LoVo (cell line): ENCODE measurements at regions not wholly inside any gene's neighbourhood (a gene's known extent, or its start where the extent isn't known, plus 50 kb on each side); places are given as distances from the start of the nearest gene placed in this dataset.

Experiments
- DNase-seq: peaks from one replicate; pipeline ENCODE4 v3.0.0-alpha.2; 2016; ENCODE audit warnings: low spot score

GRCh38 chr15:95494971-95495541 lies 835.4 kb upstream of the NR2F2 start:
- DNase-seq, result no peak

GRCh38 chr15:95497634-95498033 lies 832.9 kb upstream of the NR2F2 start:
- DNase-seq, result no peak

GRCh38 chr15:95498961-95499360 lies 831.5 kb upstream of the NR2F2 start:
- no peak for DNase-seq

- no peak for DNase-seq
Observed at GRCh38 chr15:95499397-95499796, 831.1 kb upstream of the NR2F2 start.

GRCh38 chr15:95501865-95502264 lies 828.6 kb upstream of the NR2F2 start:
- no peak for DNase-seq

- DNase-seq, result no peak
Observed at GRCh38 chr15:95503107-95503506, 827.4 kb upstream of the NR2F2 start.

GRCh38 chr15:95503640-95504225 lies 826.8 kb upstream of the NR2F2 start:
- no peak for DNase-seq

GRCh38 chr15:95511671-95512070 lies 818.8 kb upstream of the NR2F2 start:
- no peak for DNase-seq

GRCh38 chr15:95512906-95513305 lies 817.6 kb upstream of the NR2F2 start:
- no peak for DNase-seq

GRCh38 chr15:95519887-95520286 lies 810.6 kb upstream of the NR2F2 start:
- DNase-seq, result no peak

GRCh38 chr15:95520511-95520910 lies 810.0 kb upstream of the NR2F2 start:
- DNase-seq, result no peak

- no peak for DNase-seq
Observed at GRCh38 chr15:95520922-95521321, 809.6 kb upstream of the NR2F2 start.

- no peak for DNase-seq
Observed at GRCh38 chr15:95522533-95522932, 808.0 kb upstream of the NR2F2 start.

- DNase-seq, result no peak
Observed at GRCh38 chr15:95528920-95529319, 801.6 kb upstream of the NR2F2 start.

GRCh38 chr15:95536638-95537037 lies 793.9 kb upstream of the NR2F2 start:
- DNase-seq, result no peak

GRCh38 chr15:95538693-95539092 lies 791.8 kb upstream of the NR2F2 start:
- DNase-seq, result no peak

- no peak for DNase-seq
Observed at GRCh38 chr15:95541301-95541700, 789.2 kb upstream of the NR2F2 start.

GRCh38 chr15:95549168-95549738 lies 781.2 kb upstream of the NR2F2 start:
- DNase-seq, result no peak

- DNase-seq, result no peak
Observed at GRCh38 chr15:95550702-95551101, 779.8 kb upstream of the NR2F2 start.

- no peak for DNase-seq
Observed at GRCh38 chr15:95556225-95556624, 774.3 kb upstream of the NR2F2 start.

- peak; percentile 32 for DNase-seq
Observed at GRCh38 chr15:95556866-95557225, 773.7 kb upstream of the NR2F2 start.

GRCh38 chr15:95557226-95558046 lies 773.1 kb upstream of the NR2F2 start:
- DNase-seq, result peak; percentile 87

- DNase-seq, result no peak
Observed at GRCh38 chr15:95558131-95558530, 772.4 kb upstream of the NR2F2 start.
